ENCODE measurements at regions not wholly inside any gene's neighbourhood (a gene's known extent, or its start where the extent isn't known, plus 50 kb on each side); places are given as distances from the start of the nearest gene placed in this dataset.

GRCh38 chr12:20040184-20040583 is 328.2 kb upstream of the PDE3A start:
- TF ChIP-seq, protein P1, sequence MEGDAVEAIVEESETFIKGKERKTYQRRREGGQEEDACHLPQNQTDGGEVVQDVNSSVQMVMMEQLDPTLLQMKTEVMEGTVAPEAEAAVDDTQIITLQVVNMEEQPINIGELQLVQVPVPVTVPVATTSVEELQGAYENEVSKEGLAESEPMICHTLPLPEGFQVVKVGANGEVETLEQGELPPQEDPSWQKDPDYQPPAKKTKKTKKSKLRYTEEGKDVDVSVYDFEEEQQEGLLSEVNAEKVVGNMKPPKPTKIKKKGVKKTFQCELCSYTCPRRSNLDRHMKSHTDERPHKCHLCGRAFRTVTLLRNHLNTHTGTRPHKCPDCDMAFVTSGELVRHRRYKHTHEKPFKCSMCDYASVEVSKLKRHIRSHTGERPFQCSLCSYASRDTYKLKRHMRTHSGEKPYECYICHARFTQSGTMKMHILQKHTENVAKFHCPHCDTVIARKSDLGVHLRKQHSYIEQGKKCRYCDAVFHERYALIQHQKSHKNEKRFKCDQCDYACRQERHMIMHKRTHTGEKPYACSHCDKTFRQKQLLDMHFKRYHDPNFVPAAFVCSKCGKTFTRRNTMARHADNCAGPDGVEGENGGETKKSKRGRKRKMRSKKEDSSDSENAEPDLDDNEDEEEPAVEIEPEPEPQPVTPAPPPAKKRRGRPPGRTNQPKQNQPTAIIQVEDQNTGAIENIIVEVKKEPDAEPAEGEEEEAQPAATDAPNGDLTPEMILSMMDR (IDR thresholded peaks at IDR 0.05; ENCODE audit: extremely low read depth, missing control alignments) = no peak
- DNase-seq (ENCODE audit: low spot score) = no peak

- TF ChIP-seq, protein P1 (IDR thresholded peaks at IDR 0.05; ENCODE audit: extremely low read depth, missing control alignments) = no peak
- no peak for DNase-seq (ENCODE audit: low spot score)
These were observed 327.5 kb upstream of the PDE3A start for GRCh38 chr12:20040831-20041230.

DNA sequence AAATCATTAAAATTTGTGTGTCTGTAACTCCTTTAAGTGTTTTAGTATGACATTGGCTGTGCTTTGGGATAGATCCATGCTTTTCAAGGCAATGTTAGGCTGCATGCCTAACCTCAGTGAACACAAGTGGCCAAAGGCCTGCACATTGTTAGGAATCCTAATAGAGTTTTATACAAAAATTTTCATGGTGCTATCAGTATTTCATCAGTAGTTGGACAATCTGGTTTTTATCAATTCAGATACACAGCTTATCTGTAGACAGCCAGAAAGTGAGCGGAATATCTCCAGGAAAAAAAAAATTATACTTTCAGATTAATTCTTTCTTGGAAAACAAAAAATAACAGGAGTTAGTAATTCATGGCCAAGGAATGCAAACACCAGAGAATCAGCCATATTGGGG is 324.0 kb upstream of the PDE3A start:
- DNase-seq (ENCODE audit: low spot score) = no peak
- TF ChIP-seq, protein P1 (IDR thresholded peaks at IDR 0.05; ENCODE audit: extremely low read depth, missing control alignments) = no peak

- TF ChIP-seq, protein P1 (IDR thresholded peaks at IDR 0.05; ENCODE audit: extremely low read depth, missing control alignments) = no peak
- no peak for DNase-seq (ENCODE audit: low spot score)
These were observed 323.5 kb upstream of the PDE3A start for GRCh38 chr12:20044846-20045245.

DNA sequence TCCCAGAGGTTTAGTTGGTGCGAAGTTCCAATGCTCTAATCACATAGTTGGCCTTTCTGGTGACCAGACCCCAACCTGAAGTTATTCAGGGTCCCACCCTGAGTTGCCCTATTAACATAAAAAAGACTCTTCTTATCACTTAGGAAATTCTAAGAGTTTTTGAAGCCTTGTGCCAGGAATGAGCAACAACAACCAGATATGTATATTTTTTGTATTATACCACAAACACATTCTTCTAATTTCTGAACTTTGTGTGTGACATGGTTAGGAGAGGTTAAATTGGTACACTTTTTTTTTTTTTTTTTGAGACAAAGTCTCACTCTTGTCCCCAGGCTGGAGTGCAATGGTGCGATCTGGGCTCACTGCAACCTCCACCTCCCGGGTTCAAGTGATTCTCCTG is 320.4 kb upstream of the PDE3A start:
- no peak for DNase-seq (ENCODE audit: low spot score)
- TF ChIP-seq, protein P1 (IDR thresholded peaks at IDR 0.05; ENCODE audit: extremely low read depth, missing control alignments) = no peak

DNA sequence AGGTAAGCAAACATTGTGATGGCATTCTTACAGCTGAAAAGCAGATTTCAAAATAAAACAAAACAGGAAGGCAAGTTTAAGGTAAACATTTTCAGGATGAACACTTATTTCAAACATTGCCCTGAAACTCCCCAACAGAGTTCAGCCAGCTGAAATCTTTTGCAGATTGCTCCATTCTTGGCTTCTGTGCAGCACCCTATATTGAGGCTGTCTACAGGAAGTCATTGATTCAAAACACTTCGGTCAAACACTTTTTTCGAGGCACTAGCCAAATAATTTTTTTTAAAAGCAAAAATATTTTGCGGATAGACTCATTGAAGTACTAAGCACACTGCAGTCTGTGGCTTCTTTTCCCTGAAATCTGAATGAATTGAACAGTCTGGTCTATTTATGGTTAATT is 318.1 kb upstream of the PDE3A start:
- TF ChIP-seq, protein P1 (IDR thresholded peaks at IDR 0.05; ENCODE audit: extremely low read depth, missing control alignments) = no peak
- DNase-seq (ENCODE audit: low spot score) = no peak

GRCh38 chr12:20053782-20054181 is 314.6 kb upstream of the PDE3A start:
- DNase-seq (ENCODE audit: low spot score) = no peak
- TF ChIP-seq, protein P1 (IDR thresholded peaks at IDR 0.05; ENCODE audit: extremely low read depth, missing control alignments) = no peak
